ENCODE measurements at regions not wholly inside any gene's neighbourhood (a gene's known extent, or its start where the extent isn't known, plus 50 kb on each side); places are given as distances from the start of the nearest gene placed in this dataset.

GRCh38 chr4:58603951-58604350 lies 1493.8 kb upstream of the IGFBP7 start:
- no peak for TF ChIP-seq ZBTB26 (CRISPR knock-in tag; IDR thresholded peaks at IDR 0.05; ENCODE audit: borderline replicate concordance)
- TF ChIP-seq CEBPG (CRISPR knock-in tag; IDR thresholded peaks at IDR 0.05): no peak

Data from HepG2 (cell line).